Transverse colon (tissue), 4 donors: ENCODE measurements at regions not wholly inside any gene's neighbourhood (a gene's known extent, or its start where the extent isn't known, plus 50 kb on each side); places are given as distances from the start of the nearest gene placed in this dataset.

Source experiments
- DNase-seq: peaks from one replicate; pipeline ENCODE4 v3.0.0-alpha.2; 2019
- H3K27ac ChIP-seq, 4 donors: fragments of 200-600 bp; sonication (generic); 2 replicates each; pipeline ENCODE4 v1.5.1; 2016 to 2018; ENCODE audit warnings: inconsistent platforms in 4 of 4
- H3K27me3 ChIP-seq: fragments of 200-600 bp; sonication (generic); 2 replicates; pipeline ENCODE4 v1.5.1; 2017; ENCODE audit warnings: inconsistent platforms
- H3K36me3 ChIP-seq, 4 donors: fragments of 200-600 bp; sonication (generic); 2 replicates each; pipeline ENCODE4 v1.5.1; 2017 to 2019; ENCODE audit warnings: inconsistent platforms in 4 of 4
- H3K4me1 ChIP-seq, 4 donors: fragments of 200-600 bp; sonication (generic); 2 replicates each; pipeline ENCODE4 v1.5.1; 2017 to 2020; ENCODE audit warnings: inconsistent platforms in 4 of 4
- H3K4me3 ChIP-seq, 4 donors: fragments of 200-600 bp; sonication (generic); 1 replicate in 1 of 4; 2 replicates in 3 of 4; pipeline versions ENCODE4 v1.5.1 to v1.6.1; 2017 to 2019; ENCODE audit warnings: inconsistent platforms in 4 of 4
- H3K9me3 ChIP-seq, 2 donors: fragments of 200-600 bp; sonication (generic); 2 replicates each; pipeline ENCODE4 v1.5.1; 2017 to 2019; ENCODE audit warnings: inconsistent platforms in 2 of 2
- CTCF ChIP-seq, 5 experiments: fragments of 200-600 bp in 3 of 5; fragments of 450-650 bp in 2 of 5; sonication (generic) in 3 of 5; IDR thresholded peaks; 1 replicate in 2 of 5; 2 replicates in 3 of 5; pipeline ENCODE4 v1.5.1; 2016 to 2017; ENCODE audit warnings: antibody characterized with exemption in 5 of 5, inconsistent platforms in 3 of 5, mild to moderate bottlenecking in 2 of 5, moderate library complexity in 1 of 5
- EP300 ChIP-seq: sonication (generic); formaldehyde crosslinking; IDR thresholded peaks from one replicate; pipeline ENCODE4 v1.6.1; 2017; ENCODE audit warnings: antibody characterized with exemption, low read depth
- POLR2A ChIP-seq: fragments of 450-650 bp; IDR thresholded peaks from one replicate; pipeline ENCODE4 v1.6.1; 2016; ENCODE audit warnings: antibody characterized with exemption, mild to moderate bottlenecking, moderate library complexity
- POLR2AphosphoS5 ChIP-seq, 3 donors: sonication (generic); formaldehyde crosslinking; IDR thresholded peaks; one replicate each; pipeline ENCODE4 v1.6.1; 2016; ENCODE audit warnings: antibody characterized with exemption in 3 of 3
- WGBS, 2 donors: methylation state at CpG; one replicate each; pipeline ENCODE4 v1.1.5; 2018; ENCODE audit warnings: low coverage in 1 of 2; 5-methylcytosine and 5-hydroxymethylcytosine counted together
- in situ Hi-C, 4 donors: fragments of 200-750 bp; cut with MboI; loops; one replicate each; pipeline versions ENCODE4 v1.15.0 to v1.15.1; 2017; ENCODE audit warnings: low sequenced_read_pairs in 3 of 4, low pct_ligation_motif_present in 1 of 4, low pct_unique_long_range_greater_than_20kb in 1 of 4
- intact Hi-C: fragments of 100-400 bp; cut with DNase I; formaldehyde crosslinking; loops from one replicate; pipeline ENCODE4 v1.15.1; 2023; ENCODE audit warnings: low total_unique reads

DNA sequence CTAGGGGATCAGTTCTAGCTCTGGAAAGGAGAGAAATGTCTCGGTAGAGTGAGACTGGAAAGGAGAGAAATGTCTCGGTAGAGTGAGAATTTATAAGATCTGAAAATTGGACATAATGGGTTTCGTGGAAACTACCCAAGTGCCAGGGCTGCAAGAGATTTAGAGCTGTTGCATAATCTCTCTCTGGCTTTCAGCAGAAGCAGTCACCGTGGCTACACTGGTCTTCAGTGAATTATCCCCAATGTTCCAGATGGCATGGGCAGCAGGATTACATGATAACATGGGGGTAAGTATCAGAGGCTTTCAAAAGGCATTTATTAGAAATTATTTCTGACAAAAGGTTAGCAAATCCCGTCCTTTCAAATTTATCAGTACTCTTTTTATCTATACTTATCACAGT is 435.5 kb downstream of the NKX6-1 start:
- no peak overlapping the region for H3K27ac ChIP-seq
- H3K27me3 ChIP-seq, result no peaks in the 10 kb centered on the region
- no peaks in the 10 kb centered on the region for H3K36me3 ChIP-seq
- no peaks in the 10 kb centered on the region for H3K9me3 ChIP-seq
- 69 to 79% methylated on average over 5 of the region's 5 CpGs for WGBS, 2 donors
- DNase-seq, result no peak
- H3K4me3 ChIP-seq, result no peak overlapping the region
- TF ChIP-seq EP300, result no peak
- intact Hi-C loops (no loop called here), in situ Hi-C loops (no loop called here)
- H3K4me1 ChIP-seq, result no peaks in the 10 kb centered on the region

GRCh38 chr4:84058201-84058600 is 440.9 kb downstream of the NKX6-1 start:
- 53 to 54% methylated on average over 5 of the region's 5 CpGs for WGBS, 2 donors
- no peaks in the 10 kb centered on the region for H3K4me1 ChIP-seq
- TF ChIP-seq EP300 (no peak), POLR2A (no peak), POLR2AphosphoS5 (IDR thresholded peaks at IDR 0.05) (no peak), CTCF (IDR thresholded peaks at IDR 0.05) (no peak)
- in situ Hi-C loops, result no loop called here
- DNase-seq, result no peak
- H3K27me3 ChIP-seq, result no peaks in the 10 kb centered on the region
- H3K27ac ChIP-seq, result no peak overlapping the region
- H3K9me3 ChIP-seq, result no peaks in the 10 kb centered on the region
- intact Hi-C loops, result no loop called here
- H3K36me3 ChIP-seq, result no peaks in the 10 kb centered on the region
- no peak overlapping the region for H3K4me3 ChIP-seq

- H3K36me3 ChIP-seq, result no peaks in the 10 kb centered on the region
- no peaks in the 10 kb centered on the region for H3K9me3 ChIP-seq
- 55 to 60% methylated on average over 1 to 4 of the region's 4 CpGs for WGBS, 2 donors
- no peak for TF ChIP-seq CTCF (IDR thresholded peaks at IDR 0.05)
- TF ChIP-seq POLR2AphosphoS5 (IDR thresholded peaks at IDR 0.05), result no peak
- TF ChIP-seq POLR2A, result no peak
- TF ChIP-seq EP300, result no peak
- no peak overlapping the region for H3K27ac ChIP-seq
- DNase-seq, result no peak
- intact Hi-C loops, result no loop called here
- no peaks in the 10 kb centered on the region for H3K27me3 ChIP-seq
- H3K4me1 ChIP-seq, result no peaks in the 10 kb centered on the region
- no peak overlapping the region for H3K4me3 ChIP-seq
- in situ Hi-C loops, result no loop called here
Observed at GRCh38 chr4:84051639-84052038, 447.5 kb downstream of the NKX6-1 start.

- Histone ChIP-seq H3K36me3 (no peaks in the 10 kb centered on the region), H3K27ac (no peak overlapping the region), H3K27me3 (no peaks in the 10 kb centered on the region), H3K4me3 (no peak overlapping the region), H3K9me3 (no peaks in the 10 kb centered on the region), H3K4me1 (no peaks in the 10 kb centered on the region)
- TF ChIP-seq EP300, result no peak
- no peak for TF ChIP-seq POLR2AphosphoS5 (IDR thresholded peaks at IDR 0.05)
- TF ChIP-seq CTCF (IDR thresholded peaks at IDR 0.05), result no peak
- no peak for TF ChIP-seq POLR2A
- WGBS, 2 donors, result 50 to 83% methylated on average over 2 of the region's 2 CpGs
- intact Hi-C loops (no loop called here), in situ Hi-C loops (no loop called here)
- DNase-seq, result no peak
Observed at GRCh38 chr4:84051089-84051488, 448.0 kb downstream of the NKX6-1 start.

- Histone ChIP-seq H3K9me3 (no peaks in the 10 kb centered on the region), H3K4me3 (no peak overlapping the region), H3K27me3 (no peaks in the 10 kb centered on the region), H3K27ac (no peak overlapping the region), H3K4me1 (no peaks in the 10 kb centered on the region), H3K36me3 (no peaks in the 10 kb centered on the region)
- DNase-seq, result no peak
- intact Hi-C loops (no loop called here), in situ Hi-C loops (no loop called here)
- no peak for TF ChIP-seq CTCF (IDR thresholded peaks at IDR 0.05)
- TF ChIP-seq POLR2A, result no peak
- TF ChIP-seq EP300, result no peak
- no peak for TF ChIP-seq POLR2AphosphoS5 (IDR thresholded peaks at IDR 0.05)
- 20% methylated on average over 1 of the region's 1 CpG for WGBS, 2 donors
Observed at GRCh38 chr4:84050015-84050414, 449.1 kb downstream of the NKX6-1 start.
